AG10803 (cell line): ENCODE measurements at regions not wholly inside any gene's neighbourhood (a gene's known extent, or its start where the extent isn't known, plus 50 kb on each side); places are given as distances from the start of the nearest gene placed in this dataset.

ENCODE experiments used
- DNase-seq: peaks from one replicate; pipeline ENCODE4 v3.0.0; 2010; ENCODE audit warnings: low read depth
- H3K4me3 ChIP-seq: 2 replicates; pipeline ENCODE4 v1.5.1; 2011; ENCODE audit warnings: mild to moderate bottlenecking, low read length, control low read depth
- TF ChIP-seq, protein P1 (sequence below): conservative IDR thresholded peaks from 2 replicates; pipeline ENCODE4 v1.5.1; 2011; ENCODE audit warnings: mild to moderate bottlenecking, low read length, control low read depth, inconsistent platforms

DNA sequence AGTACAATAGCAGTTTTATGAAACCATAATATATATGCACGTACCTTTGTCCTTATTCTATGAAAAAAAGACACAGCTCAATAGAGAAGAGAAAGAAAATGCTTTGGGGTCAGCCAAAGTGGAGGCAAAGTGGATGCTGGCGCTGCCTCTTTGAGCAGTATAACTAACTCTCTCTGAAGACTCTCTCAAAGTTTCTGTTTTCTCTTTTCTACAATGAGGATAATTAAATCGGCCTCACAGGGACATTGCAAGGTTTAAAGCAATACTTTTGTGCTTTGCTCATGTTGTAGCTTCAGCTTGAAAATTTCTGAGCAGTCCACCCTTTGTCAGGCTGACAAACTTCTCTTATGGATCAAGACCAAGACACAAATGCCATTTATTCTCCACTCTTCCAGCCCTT is 455.1 kb upstream of the MPDZ start:
- DNase-seq, result no peak
- TF ChIP-seq, protein P1, sequence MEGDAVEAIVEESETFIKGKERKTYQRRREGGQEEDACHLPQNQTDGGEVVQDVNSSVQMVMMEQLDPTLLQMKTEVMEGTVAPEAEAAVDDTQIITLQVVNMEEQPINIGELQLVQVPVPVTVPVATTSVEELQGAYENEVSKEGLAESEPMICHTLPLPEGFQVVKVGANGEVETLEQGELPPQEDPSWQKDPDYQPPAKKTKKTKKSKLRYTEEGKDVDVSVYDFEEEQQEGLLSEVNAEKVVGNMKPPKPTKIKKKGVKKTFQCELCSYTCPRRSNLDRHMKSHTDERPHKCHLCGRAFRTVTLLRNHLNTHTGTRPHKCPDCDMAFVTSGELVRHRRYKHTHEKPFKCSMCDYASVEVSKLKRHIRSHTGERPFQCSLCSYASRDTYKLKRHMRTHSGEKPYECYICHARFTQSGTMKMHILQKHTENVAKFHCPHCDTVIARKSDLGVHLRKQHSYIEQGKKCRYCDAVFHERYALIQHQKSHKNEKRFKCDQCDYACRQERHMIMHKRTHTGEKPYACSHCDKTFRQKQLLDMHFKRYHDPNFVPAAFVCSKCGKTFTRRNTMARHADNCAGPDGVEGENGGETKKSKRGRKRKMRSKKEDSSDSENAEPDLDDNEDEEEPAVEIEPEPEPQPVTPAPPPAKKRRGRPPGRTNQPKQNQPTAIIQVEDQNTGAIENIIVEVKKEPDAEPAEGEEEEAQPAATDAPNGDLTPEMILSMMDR, result no peak
- H3K4me3 ChIP-seq, result no peak overlapping the region

DNA sequence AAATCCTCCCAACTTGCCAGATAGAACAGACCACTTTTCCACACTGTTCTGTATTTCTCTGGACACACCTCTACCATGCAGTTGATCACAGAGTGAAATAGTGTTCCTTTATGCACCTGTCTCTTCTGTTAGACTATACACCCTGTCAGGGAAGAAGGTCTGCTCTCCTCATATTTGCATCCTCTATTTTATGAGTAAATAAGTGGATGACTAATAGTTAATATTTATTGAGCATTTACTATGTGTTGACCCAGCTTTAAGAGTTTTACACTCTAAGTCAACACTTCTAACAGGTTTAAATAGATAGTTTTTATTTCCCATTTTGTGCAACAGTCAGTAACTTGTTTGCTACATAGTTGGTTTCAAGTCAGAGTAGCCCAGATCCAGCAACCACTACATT is 452.8 kb upstream of the MPDZ start:
- no peak for DNase-seq
- TF ChIP-seq, protein P1, result no peak
- no peak overlapping the region for H3K4me3 ChIP-seq

DNA sequence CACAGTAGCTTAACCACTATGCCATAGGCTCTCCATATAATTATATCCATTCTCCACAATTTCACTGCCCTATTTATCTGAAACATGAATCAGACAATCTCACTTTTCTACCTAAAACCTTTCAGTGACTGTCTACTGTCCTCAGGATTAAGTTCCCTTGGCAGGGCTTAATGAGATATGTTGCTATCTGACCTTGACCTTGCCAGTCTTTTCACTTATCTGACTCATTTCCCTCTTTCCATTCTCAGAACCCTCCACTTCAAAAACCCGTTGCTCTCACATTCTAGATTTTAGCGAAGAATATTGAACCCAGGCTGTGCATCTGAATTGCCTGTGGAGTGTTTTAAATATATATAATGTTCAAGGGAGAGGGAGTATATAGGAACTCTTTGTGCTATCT is 452.1 kb upstream of the MPDZ start:
- TF ChIP-seq, protein P1, result no peak
- no peak for DNase-seq
- H3K4me3 ChIP-seq, result no peak overlapping the region

DNA sequence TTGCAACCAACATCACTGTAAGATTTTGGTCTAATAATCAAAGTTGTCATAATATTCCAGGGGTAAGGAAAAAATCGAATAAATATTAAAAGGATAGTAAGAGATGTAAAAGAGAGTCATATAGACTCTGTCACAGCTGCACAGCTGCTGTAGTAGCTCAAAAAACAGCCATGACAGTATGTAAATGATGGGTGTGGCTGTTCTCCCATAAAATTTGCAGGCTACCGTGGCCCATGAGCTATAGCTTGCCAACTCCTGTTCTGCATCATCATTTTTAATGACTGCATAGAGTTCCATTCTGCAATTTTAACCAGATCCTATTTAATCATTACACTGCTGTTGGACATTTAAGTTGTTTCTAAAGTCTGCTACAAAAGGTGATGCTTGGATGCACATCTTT is 450.5 kb upstream of the MPDZ start:
- no peak for DNase-seq
- TF ChIP-seq, protein P1, result no peak

DNA sequence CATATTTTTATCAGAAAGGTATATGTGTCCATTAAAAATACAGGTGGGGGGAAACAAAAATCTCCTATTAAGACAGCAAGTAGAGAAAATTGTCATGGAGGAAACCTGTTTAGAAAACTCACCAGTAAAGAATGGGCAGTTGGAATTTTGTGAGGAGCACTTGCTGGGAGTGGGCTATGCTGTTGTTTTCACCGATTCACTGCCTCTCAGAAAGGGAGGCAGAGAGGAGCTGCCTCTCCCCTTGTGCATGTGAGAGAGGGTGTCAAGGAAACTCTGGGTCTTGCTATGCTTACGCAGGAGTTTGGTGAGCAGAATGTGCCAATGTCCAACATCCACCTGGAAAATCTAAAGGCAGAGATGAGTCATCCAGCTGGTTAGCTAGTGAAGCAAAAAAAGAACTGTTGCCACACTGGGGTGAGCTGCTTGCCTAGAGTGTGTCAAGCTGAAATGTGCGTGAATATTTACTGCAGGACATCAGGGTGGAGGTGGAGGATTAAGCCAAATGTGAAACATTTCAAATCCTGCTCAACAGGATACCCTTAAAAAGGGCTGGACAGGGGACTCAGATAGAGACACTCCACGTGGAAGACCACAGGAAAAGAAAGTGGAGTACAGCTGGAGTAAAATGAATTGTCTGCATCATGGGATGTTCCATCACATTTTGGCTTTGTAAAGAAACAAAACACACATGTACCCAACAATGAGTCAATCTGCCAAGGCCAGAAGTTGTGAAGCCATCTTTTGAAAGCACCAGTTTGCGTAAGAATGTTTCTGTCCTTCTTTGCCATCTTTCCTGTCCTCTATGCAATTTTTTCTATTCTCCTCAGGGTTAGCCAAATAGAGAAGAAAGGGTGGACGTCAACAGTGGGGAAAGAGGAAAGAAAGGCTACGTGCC is 449.7 kb upstream of the MPDZ start:
- no peak for DNase-seq
- H3K4me3 ChIP-seq, result no peak overlapping the region
- TF ChIP-seq, protein P1, result no peak

More for the DNA sequence above, 450.5 kb upstream of the MPDZ start:
- no peak overlapping the region for H3K4me3 ChIP-seq

DNA sequence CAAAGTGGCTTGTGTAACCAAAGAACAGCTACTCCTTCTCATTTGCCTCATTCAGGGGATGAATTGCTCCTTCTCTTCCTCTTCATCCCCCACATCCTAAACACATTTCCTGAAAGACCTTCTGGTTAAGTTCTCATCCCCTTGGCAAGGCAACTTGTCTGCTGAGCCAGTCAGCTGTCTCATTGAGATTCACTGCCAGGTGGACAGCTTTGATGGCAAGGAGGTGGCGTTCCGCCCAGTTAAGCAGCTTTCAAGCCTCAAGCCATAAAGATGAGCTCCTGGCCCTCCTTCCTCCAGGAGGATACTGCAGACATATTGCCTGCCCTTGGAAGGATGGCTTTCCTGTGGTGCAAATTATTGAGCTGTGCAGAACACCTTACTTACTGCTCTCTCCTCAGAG is 448.6 kb upstream of the MPDZ start:
- no peak for DNase-seq
- H3K4me3 ChIP-seq, result no peak overlapping the region
- TF ChIP-seq, protein P1, result no peak

DNA sequence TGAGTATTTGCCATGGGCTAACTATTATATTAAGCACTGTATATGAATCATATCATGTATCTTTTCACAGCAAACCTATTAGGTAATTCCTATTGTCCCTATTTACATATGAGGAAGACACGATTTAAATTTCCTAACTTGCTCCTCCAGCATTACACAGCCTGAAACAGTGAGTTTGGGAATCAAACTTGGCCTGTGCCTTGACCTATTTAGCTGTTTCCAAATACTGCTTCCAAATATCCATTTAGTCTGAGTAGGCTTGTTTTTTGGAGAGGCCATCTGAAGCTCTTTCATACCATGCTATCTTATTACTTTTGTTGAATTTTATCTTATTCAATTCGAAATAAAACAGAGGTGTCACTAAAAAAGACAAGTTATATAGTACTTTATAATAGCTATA is 447.3 kb upstream of the MPDZ start:
- DNase-seq, result no peak
- no peak overlapping the region for H3K4me3 ChIP-seq
- TF ChIP-seq, protein P1, result no peak
